Neural cell (in vitro differentiated cells): ENCODE measurements at regions not wholly inside any gene's neighbourhood (a gene's known extent, or its start where the extent isn't known, plus 50 kb on each side); places are given as distances from the start of the nearest gene placed in this dataset.

ENCODE experiments used
- EZH2 ChIP-seq: fragments of 200-600, 300-800 bp; shearing (Covaris generic), sonication (generic); IDR thresholded peaks from 2 replicates; pipeline ENCODE4 v1.6.1; 2014; ENCODE audit warnings: antibody characterized with exemption, low read length, borderline replicate concordance, mild to moderate bottlenecking; ENCODE audit not compliant: insufficient read depth, poor library complexity, severe bottlenecking
- RAD21 ChIP-seq: fragments of 450-650 bp; conservative IDR thresholded peaks from 2 replicates; pipeline ENCODE4 v1.6.1; 2014; ENCODE audit warnings: antibody characterized with exemption, mild to moderate bottlenecking, moderate library complexity

- TF ChIP-seq EZH2: no peak
- TF ChIP-seq RAD21: no peak
These were observed 244.4 kb downstream of the TGFB2 start for GRCh38 chr1:218589487-218589886.
